SJCRH30 (cell line): ENCODE measurements at regions not wholly inside any gene's neighbourhood (a gene's known extent, or its start where the extent isn't known, plus 50 kb on each side); places are given as distances from the start of the nearest gene placed in this dataset.
"Not testable (repeated sequence)": the region's sequence is repeated elsewhere in the genome, so short reads cannot be mapped to it uniquely, and the experiment has no call there.

Experiments
- DNase-seq, 2 experiments: peaks; one replicate each; pipeline ENCODE4 v3.0.0-alpha.2; 2015 to 2020
- H3K27ac ChIP-seq: fragments of 250-450 bp; sonication (Bioruptor Pico); 2 replicates; pipeline ENCODE4 v1.5.1; 2020; ENCODE audit warnings: mild to moderate bottlenecking, moderate library complexity
- H3K27me3 ChIP-seq: fragments of 250-450 bp; sonication (Bioruptor Pico); 2 replicates; pipeline ENCODE4 v1.5.1; 2020; ENCODE audit warnings: mild to moderate bottlenecking, moderate library complexity
- H3K36me3 ChIP-seq: fragments of 250-450 bp; sonication (Bioruptor Pico); 2 replicates; pipeline ENCODE4 v1.5.1; 2020; ENCODE audit warnings: mild to moderate bottlenecking, moderate library complexity
- H3K4me1 ChIP-seq: fragments of 250-450 bp; sonication (Bioruptor Pico); 2 replicates; pipeline ENCODE4 v1.5.1; 2020; ENCODE audit warnings: mild to moderate bottlenecking, moderate library complexity
- H3K4me3 ChIP-seq: fragments of 250-450 bp; sonication (Bioruptor Pico); 2 replicates; pipeline ENCODE4 v1.5.1; 2020; ENCODE audit warnings: mild to moderate bottlenecking, moderate library complexity
- H3K9me3 ChIP-seq: fragments of 250-450 bp; sonication (Bioruptor Pico); replicated peaks from 2 replicates; pipeline ENCODE4 v1.5.1; 2020; ENCODE audit warnings: mild to moderate bottlenecking, moderate library complexity

GRCh38 chr1:96538883-96539282 lies 182.7 kb upstream of the PTBP2 start:
- H3K27me3 ChIP-seq: no peaks in the 10 kb centered on the region
- H3K4me3 ChIP-seq: no peak overlapping the region
- DNase-seq: no peak
- H3K27ac ChIP-seq: no peak overlapping the region
- no peaks in the 10 kb centered on the region for H3K9me3 ChIP-seq
- H3K4me1 ChIP-seq: no peaks in the 10 kb centered on the region
- no peaks in the 10 kb centered on the region for H3K36me3 ChIP-seq

- H3K4me3 ChIP-seq: no peak overlapping the region
- no peaks in the 10 kb centered on the region for H3K4me1 ChIP-seq
- H3K9me3 ChIP-seq: no peaks in the 10 kb centered on the region
- H3K36me3 ChIP-seq: no peaks in the 10 kb centered on the region
- H3K27ac ChIP-seq: no peak overlapping the region
- H3K27me3 ChIP-seq: no peaks in the 10 kb centered on the region
- no peak for DNase-seq
These were observed 180.1 kb upstream of the PTBP2 start for GRCh38 chr1:96541491-96541890.

DNA sequence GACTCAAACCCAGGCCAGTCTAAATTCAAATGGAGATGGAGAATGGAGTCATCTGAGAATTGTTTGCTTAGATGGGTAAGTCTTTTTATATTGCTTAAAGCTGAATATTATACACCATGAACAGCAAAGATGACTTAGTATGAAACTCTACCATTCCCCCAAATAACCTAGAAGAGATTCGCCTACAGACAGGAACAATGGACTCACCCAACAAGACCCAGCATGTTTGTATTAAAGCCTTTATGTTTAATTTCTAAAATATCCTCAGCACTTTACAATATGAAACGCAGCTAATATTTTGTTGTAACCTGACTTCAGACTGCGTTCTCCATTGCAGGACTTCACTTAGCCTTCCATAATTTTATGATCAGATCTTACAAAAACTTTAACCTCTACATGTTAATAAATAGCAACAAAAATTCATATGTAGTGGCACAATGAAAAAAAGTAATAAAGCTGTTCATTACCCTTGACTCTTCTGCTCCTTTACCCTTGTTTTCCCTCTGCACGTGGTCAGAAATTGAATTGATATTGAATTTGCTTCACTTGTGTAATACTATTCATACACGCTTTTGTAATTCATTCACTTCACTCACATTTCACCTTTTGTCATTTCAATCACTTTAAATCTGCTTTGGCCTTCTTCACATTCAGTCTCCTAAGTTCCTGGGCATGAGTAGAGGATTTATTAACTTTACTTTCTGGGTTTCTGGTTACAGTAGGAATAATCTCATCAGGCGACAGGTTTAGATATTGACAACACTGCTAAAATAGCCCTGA lies 177.3 kb upstream of the PTBP2 start:
- DNase-seq: no peak
- H3K9me3 ChIP-seq: no peaks in the 10 kb centered on the region
- no peaks in the 10 kb centered on the region for H3K27me3 ChIP-seq
- no peak overlapping the region for H3K27ac ChIP-seq
- no peak overlapping the region for H3K4me3 ChIP-seq
- H3K4me1 ChIP-seq: no peaks in the 10 kb centered on the region
- H3K36me3 ChIP-seq: no peaks in the 10 kb centered on the region

GRCh38 chr1:96544831-96545221 lies 176.8 kb upstream of the PTBP2 start:
- H3K4me3 ChIP-seq: no peak overlapping the region
- no peaks in the 10 kb centered on the region for H3K27me3 ChIP-seq
- H3K4me1 ChIP-seq: no peaks in the 10 kb centered on the region
- no peaks in the 10 kb centered on the region for H3K36me3 ChIP-seq
- H3K9me3 ChIP-seq: no peaks in the 10 kb centered on the region
- DNase-seq: no peak
- no peak overlapping the region for H3K27ac ChIP-seq

- no peaks in the 10 kb centered on the region for H3K27me3 ChIP-seq
- no peaks in the 10 kb centered on the region for H3K9me3 ChIP-seq
- DNase-seq: no peak
- H3K36me3 ChIP-seq: no peaks in the 10 kb centered on the region
- H3K4me3 ChIP-seq: no peak overlapping the region
- H3K27ac ChIP-seq: no peak overlapping the region
- H3K4me1 ChIP-seq: no peaks in the 10 kb centered on the region
These were observed 175.5 kb upstream of the PTBP2 start for GRCh38 chr1:96545935-96546656.

DNA sequence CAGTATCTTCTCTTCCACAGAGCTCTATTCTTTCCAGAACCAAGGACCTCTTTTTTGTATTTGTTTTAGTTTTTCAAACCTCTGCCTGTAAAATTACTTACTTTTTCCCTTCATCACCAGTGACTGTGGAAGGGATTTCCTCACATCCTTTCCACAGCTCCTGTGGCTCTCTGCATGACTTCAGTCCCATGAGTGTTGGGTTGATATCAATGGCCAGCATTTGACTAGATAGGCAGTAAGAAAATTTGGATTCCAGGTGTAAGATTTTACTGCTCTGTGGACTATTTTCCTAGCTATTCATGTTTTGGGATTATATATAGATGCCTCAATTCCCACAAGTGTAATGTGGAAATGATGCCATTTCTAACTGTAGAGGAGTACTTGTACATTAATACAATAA lies 171.5 kb upstream of the PTBP2 start:
- no peaks in the 10 kb centered on the region for H3K36me3 ChIP-seq
- H3K4me1 ChIP-seq: no peaks in the 10 kb centered on the region
- no peak overlapping the region for H3K4me3 ChIP-seq
- H3K27me3 ChIP-seq: 0 out of 2 replicates have a peak, but pooled peaks cover 3% of the 10 kb centered on the region
- DNase-seq: no peak
- H3K27ac ChIP-seq: no peak overlapping the region
- no peaks in the 10 kb centered on the region for H3K9me3 ChIP-seq

DNA sequence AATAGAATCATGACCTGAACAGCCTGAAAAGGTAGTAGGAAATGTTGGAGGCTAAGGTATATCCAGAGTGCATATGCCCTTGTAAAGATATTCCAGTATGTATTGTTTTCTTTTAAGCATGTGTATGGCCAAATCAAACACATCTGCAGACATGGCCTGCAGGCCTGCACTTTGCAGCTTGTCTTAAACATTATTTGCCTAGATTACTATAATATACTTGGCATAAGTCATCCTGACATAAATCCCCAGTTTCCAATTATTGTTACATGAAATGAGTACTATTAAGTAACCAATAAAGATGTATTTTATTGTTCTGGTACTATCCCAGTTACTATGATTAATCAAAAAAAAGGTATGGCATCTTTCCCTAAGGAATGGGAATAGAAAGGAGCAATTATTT lies 169.1 kb upstream of the PTBP2 start:
- no peak for DNase-seq
- Histone ChIP-seq H3K36me3 (no peaks in the 10 kb centered on the region), H3K9me3 (no peaks in the 10 kb centered on the region), H3K27ac (no peak overlapping the region), H3K27me3 (0 out of 2 replicates have a peak, but pooled peaks cover 3% of the 10 kb centered on the region), H3K4me1 (no peaks in the 10 kb centered on the region), H3K4me3 (no peak overlapping the region)

DNA sequence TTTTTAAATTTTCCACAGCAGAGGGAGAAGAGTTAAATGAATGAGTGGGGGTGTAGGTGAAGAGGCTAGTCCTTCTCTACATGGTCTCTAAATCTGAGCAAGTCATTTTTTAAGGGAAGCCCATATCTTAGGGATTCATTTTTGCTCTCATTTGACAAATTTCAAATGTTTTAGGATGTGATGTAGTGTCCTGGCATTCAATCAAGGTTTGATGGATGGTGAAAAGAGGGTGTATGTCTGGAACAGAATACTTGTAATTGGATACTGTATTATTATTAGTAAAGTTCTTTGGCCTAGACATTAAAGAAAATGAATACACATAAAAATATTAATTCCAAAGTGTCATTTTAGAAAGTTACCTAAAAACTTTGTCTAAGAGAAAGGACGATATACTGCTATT lies 167.8 kb upstream of the PTBP2 start:
- DNase-seq: no peak
- Histone ChIP-seq H3K4me1 (no peaks in the 10 kb centered on the region), H3K27ac (no peak overlapping the region), H3K4me3 (no peak overlapping the region), H3K36me3 (no peaks in the 10 kb centered on the region), H3K9me3 (no peaks in the 10 kb centered on the region), H3K27me3 (0 out of 2 replicates have a peak, but pooled peaks cover 3% of the 10 kb centered on the region)

- H3K4me1 ChIP-seq: no peaks in the 10 kb centered on the region
- H3K4me3 ChIP-seq: no peak overlapping the region
- no peak for DNase-seq
- H3K9me3 ChIP-seq: no peaks in the 10 kb centered on the region
- 0 out of 2 replicates have a peak, but pooled peaks cover 3% of the 10 kb centered on the region for H3K27me3 ChIP-seq
- no peak overlapping the region for H3K27ac ChIP-seq
- no peaks in the 10 kb centered on the region for H3K36me3 ChIP-seq
These were observed 167.2 kb upstream of the PTBP2 start for GRCh38 chr1:96554364-96554763.

DNA sequence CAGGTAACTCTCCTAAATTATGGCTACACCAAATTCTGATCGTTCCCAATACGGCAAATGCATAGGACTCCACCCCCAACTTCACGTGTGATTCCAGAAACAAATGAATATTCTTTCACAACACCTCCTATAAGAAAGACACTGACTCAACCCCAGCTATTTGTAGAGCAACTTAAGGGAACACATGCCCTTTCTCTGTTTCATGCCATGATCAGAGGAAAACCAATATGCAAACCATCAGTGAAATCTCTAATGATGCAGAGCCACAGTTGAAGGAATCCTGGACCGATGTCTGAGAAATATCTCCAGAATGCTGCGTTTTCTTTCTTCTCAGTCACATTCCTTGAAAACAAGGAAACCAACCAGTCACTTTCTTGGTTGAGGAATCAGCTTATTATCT lies 164.2 kb upstream of the PTBP2 start:
- Histone ChIP-seq H3K4me1 (no peaks in the 10 kb centered on the region), H3K4me3 (no peak overlapping the region), H3K36me3 (no peaks in the 10 kb centered on the region), H3K9me3 (no peaks in the 10 kb centered on the region), H3K27me3 (0 out of 2 replicates have a peak, but pooled peaks cover 2% of the 10 kb centered on the region), H3K27ac (no peak overlapping the region)
- no peak for DNase-seq

DNA sequence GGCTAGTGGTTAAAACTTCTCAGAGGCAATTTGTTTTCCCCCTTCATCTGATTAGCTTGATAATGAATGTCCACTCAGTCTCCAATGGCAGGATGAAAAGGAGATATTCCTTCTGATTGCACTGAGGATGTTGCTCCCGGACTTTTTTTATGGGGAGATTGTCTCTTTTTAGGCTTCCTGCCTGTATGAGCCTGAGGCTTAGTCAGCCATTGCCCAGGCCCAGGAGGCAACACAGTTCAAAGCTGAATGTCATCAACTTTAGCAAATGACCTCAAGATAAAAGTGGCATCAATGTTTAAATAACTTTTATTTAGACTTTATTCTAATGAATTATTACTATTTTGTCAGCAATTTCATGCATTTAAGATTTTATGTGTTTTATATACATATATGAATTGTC lies 162.9 kb upstream of the PTBP2 start:
- Histone ChIP-seq H3K9me3 (no peaks in the 10 kb centered on the region), H3K4me1 (no peaks in the 10 kb centered on the region), H3K27me3 (no peaks in the 10 kb centered on the region), H3K4me3 (no peak overlapping the region), H3K27ac (no peak overlapping the region), H3K36me3 (no peaks in the 10 kb centered on the region)
- DNase-seq: no peak

DNA sequence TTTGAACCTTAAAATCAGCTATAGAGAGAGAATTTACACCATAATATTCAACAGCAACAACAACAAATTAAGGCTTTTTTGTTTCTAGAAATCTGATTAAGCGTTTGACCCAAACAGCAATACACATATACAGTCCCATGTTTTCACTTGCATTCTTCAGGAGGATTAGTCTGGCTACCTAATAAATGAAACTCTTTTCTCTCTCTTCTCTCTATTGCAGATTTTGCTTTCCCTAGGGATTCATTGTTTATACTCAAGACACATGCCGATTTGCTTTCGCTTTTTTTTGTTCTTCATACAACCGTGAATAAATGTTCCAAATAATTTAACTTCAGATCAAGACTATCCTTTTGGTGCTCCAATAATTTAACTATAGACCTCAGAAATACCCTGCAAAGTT lies 162.4 kb upstream of the PTBP2 start:
- Histone ChIP-seq H3K4me1 (no peaks in the 10 kb centered on the region), H3K9me3 (no peaks in the 10 kb centered on the region), H3K4me3 (no peak overlapping the region), H3K36me3 (no peaks in the 10 kb centered on the region), H3K27me3 (no peaks in the 10 kb centered on the region), H3K27ac (no peak overlapping the region)
- DNase-seq: no peak

- no peaks in the 10 kb centered on the region for H3K9me3 ChIP-seq
- no peaks in the 10 kb centered on the region for H3K27me3 ChIP-seq
- H3K36me3 ChIP-seq: no peaks in the 10 kb centered on the region
- no peak overlapping the region for H3K27ac ChIP-seq
- no peaks in the 10 kb centered on the region for H3K4me1 ChIP-seq
- DNase-seq: no peak
- no peak overlapping the region for H3K4me3 ChIP-seq
These were observed 161.6 kb upstream of the PTBP2 start for GRCh38 chr1:96559707-96560596.

DNA sequence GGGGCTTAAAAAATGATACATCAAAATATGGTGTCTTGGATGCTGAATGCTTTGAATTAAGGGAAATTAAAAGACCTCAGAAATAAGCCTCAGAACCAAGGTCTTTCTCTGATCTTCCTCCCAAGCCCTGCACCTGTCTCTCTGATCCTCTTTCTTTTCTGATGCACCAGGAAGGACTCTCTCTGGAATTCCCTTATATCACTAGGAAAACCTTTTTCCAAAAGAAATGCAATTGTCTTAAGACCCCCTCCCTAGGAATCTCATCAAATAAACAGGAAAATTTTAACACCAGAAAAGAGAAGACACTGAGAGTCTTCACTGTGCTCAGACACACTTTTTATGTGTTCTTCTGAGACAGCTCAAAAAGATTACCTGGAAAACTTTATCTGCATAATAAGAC lies 159.5 kb upstream of the PTBP2 start:
- no peaks in the 10 kb centered on the region for H3K36me3 ChIP-seq
- no peaks in the 10 kb centered on the region for H3K27me3 ChIP-seq
- H3K4me3 ChIP-seq: no peak overlapping the region
- H3K27ac ChIP-seq: no peak overlapping the region
- no peak for DNase-seq
- H3K4me1 ChIP-seq: no peaks in the 10 kb centered on the region
- H3K9me3 ChIP-seq: no peaks in the 10 kb centered on the region

GRCh38 chr1:96564401-96564800 lies 157.2 kb upstream of the PTBP2 start:
- not testable (repeated sequence) for H3K27ac ChIP-seq, H3K36me3 ChIP-seq, DNase-seq, H3K27me3 ChIP-seq, H3K4me3 ChIP-seq, H3K9me3 ChIP-seq, H3K4me1 ChIP-seq
